Hepatocyte (in vitro differentiated cells): ENCODE measurements at regions not wholly inside any gene's neighbourhood (a gene's known extent, or its start where the extent isn't known, plus 50 kb on each side); places are given as distances from the start of the nearest gene placed in this dataset.

ENCODE experiments used
- DNase-seq: peaks from one replicate; pipeline ENCODE4 v3.0.0-alpha.2; 2016; ENCODE audit warnings: low spot score
- H2AFZ ChIP-seq: fragments of 200-600 bp; sonication (generic); 2 replicates; pipeline ENCODE4 v1.6.0; 2016; ENCODE audit warnings: antibody characterized with exemption, mild to moderate bottlenecking
- H3K27ac ChIP-seq: fragments of 200-600 bp; sonication (generic); 2 replicates; pipeline ENCODE4 v1.5.1; 2016; ENCODE audit warnings: mild to moderate bottlenecking
- H3K27me3 ChIP-seq: fragments of 200-600 bp; sonication (generic); 2 replicates; pipeline ENCODE4 v1.6.1; 2016
- H3K36me3 ChIP-seq: fragments of 200-600 bp; sonication (generic); replicated peaks from 2 replicates; pipeline ENCODE4 v1.5.1; 2016; ENCODE audit warnings: low read depth; ENCODE audit not compliant: insufficient read depth
- H3K4me1 ChIP-seq: fragments of 200-600 bp; sonication (generic); 2 replicates; pipeline ENCODE4 v1.5.1; 2016; ENCODE audit warnings: mild to moderate bottlenecking, moderate library complexity; ENCODE audit not compliant: insufficient read depth
- H3K4me2 ChIP-seq: fragments of 200-600 bp; sonication (generic); 2 replicates; pipeline ENCODE4 v1.6.0; 2016
- H3K4me3 ChIP-seq: fragments of 200-600 bp; sonication (generic); 2 replicates; pipeline ENCODE4 v1.5.1; 2016; ENCODE audit warnings: mild to moderate bottlenecking
- H3K79me2 ChIP-seq: fragments of 200-600 bp; sonication (generic); 2 replicates; pipeline ENCODE4 v1.6.0; 2017; ENCODE audit warnings: mild to moderate bottlenecking
- H3K9me2 ChIP-seq: fragments of 200-600 bp; sonication (generic); replicated peaks from 2 replicates; pipeline ENCODE4 v1.6.0; 2017; ENCODE audit warnings: mild to moderate bottlenecking; ENCODE audit not compliant: insufficient read depth
- H3K9me3 ChIP-seq: fragments of 200-600 bp; sonication (generic); 2 replicates; pipeline ENCODE4 v1.5.1; 2016; ENCODE audit warnings: low read depth, mild to moderate bottlenecking
- H4K20me1 ChIP-seq: fragments of 200-600 bp; sonication (generic); 2 replicates; pipeline ENCODE4 v1.6.0; 2016; ENCODE audit warnings: mild to moderate bottlenecking; ENCODE audit not compliant: insufficient read depth, poor library complexity, severe bottlenecking
- EZH2 ChIP-seq: fragments of 200-600 bp; sonication (generic); IDR thresholded peaks from 2 replicates; pipeline ENCODE4 v1.6.1; 2016; ENCODE audit warnings: antibody characterized with exemption, mild to moderate bottlenecking, borderline replicate concordance
- EZH2phosphoT487 ChIP-seq: fragments of 200-600 bp; sonication (generic); IDR thresholded peaks from one replicate; pipeline ENCODE4 v1.6.1; 2018; ENCODE audit warnings: antibody characterized with exemption, mild to moderate bottlenecking, low read depth, moderate library complexity; ENCODE audit not compliant: unreplicated experiment, severe bottlenecking
- WGBS: methylation state at CpG from one replicate; pipeline ENCODE4 v1.1.6; 2016; ENCODE audit warnings: low lambda C conversion rate; ENCODE audit errors: missing lambda C conversion rate; 5-methylcytosine and 5-hydroxymethylcytosine counted together
- TF ChIP-seq, protein P1 (sequence below): fragments of 200-600 bp; sonication (generic); IDR thresholded peaks from 2 replicates; pipeline ENCODE4 v1.5.1; 2016; ENCODE audit warnings: antibody characterized with exemption, mild to moderate bottlenecking; ENCODE audit not compliant: poor library complexity

DNA sequence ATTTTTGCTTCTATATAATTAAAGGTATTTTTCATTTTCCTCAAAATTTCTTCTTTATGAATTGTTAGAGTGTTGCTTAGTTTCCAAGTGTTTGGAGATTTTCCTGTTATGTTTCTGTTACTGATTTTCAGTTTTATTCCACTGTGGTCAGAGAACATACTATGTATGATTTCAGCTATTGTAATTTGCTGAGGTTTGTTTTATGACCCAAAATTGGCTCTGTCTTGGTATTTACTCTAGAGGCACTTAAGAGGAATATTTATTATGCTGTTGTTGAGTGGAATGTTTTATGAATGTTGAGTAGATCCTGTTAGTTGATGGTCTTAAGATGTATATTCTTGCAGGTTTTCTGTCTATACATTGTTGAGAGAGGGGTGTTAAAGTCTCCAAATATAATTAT, 263.5 kb downstream of the PABPC4L start:
- H3K27ac ChIP-seq: no peak overlapping the region
- H4K20me1 ChIP-seq: no peaks in the 10 kb centered on the region
- no peaks in the 10 kb centered on the region for H3K36me3 ChIP-seq
- TF ChIP-seq EZH2phosphoT487 (no peak), EZH2 (no peak)
- TF ChIP-seq, protein P1, sequence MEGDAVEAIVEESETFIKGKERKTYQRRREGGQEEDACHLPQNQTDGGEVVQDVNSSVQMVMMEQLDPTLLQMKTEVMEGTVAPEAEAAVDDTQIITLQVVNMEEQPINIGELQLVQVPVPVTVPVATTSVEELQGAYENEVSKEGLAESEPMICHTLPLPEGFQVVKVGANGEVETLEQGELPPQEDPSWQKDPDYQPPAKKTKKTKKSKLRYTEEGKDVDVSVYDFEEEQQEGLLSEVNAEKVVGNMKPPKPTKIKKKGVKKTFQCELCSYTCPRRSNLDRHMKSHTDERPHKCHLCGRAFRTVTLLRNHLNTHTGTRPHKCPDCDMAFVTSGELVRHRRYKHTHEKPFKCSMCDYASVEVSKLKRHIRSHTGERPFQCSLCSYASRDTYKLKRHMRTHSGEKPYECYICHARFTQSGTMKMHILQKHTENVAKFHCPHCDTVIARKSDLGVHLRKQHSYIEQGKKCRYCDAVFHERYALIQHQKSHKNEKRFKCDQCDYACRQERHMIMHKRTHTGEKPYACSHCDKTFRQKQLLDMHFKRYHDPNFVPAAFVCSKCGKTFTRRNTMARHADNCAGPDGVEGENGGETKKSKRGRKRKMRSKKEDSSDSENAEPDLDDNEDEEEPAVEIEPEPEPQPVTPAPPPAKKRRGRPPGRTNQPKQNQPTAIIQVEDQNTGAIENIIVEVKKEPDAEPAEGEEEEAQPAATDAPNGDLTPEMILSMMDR: no peak
- no peak for DNase-seq
- no peak overlapping the region for H3K4me3 ChIP-seq
- no peak overlapping the region for H2AFZ ChIP-seq
- no peaks in the 10 kb centered on the region for H3K9me3 ChIP-seq
- H3K4me1 ChIP-seq: no peaks in the 10 kb centered on the region
- no peaks in the 10 kb centered on the region for H3K79me2 ChIP-seq
- H3K9me2 ChIP-seq: no peaks in the 10 kb centered on the region
- no peaks in the 10 kb centered on the region for H3K27me3 ChIP-seq
- H3K4me2 ChIP-seq: no peak overlapping the region

DNA sequence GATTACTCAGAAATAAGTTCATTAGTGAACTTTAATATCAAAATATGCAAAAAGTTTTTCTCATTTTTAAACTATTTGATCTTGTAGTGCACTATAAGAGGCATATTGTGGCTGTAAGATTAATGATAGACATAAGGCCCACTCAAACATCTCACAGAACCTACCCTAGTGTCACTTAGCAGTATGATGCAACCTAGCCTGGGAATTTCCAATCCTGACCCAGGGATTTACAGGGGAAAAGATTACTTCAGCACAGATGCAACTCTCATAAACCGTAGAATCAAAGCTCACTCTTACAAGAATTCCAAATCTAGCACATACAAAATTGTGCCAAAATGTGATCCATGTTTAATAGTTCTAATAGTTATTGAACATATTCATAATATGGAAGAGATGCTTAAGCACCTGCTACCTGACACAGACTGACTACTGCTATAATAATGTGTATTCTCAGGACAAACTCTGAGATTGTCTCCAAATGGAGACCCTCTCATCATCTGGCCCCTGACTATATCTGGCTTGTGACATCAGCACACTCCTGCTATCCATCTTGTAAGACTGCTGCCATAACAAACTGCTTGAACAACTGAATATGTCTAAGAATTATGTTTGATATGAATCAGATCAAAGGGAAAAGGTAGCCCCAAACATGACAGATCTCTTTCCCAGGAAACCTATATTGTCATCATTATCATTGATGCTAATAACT, 271.9 kb downstream of the PABPC4L start:
- Histone ChIP-seq H3K4me3 (no peak overlapping the region), H3K36me3 (no peaks in the 10 kb centered on the region), H3K9me3 (no peaks in the 10 kb centered on the region), H3K27me3 (no peaks in the 10 kb centered on the region), H3K9me2 (no peaks in the 10 kb centered on the region), H3K4me2 (no peak overlapping the region), H2AFZ (no peak overlapping the region), H3K4me1 (no peaks in the 10 kb centered on the region), H3K79me2 (no peaks in the 10 kb centered on the region), H3K27ac (no peak overlapping the region), H4K20me1 (no peaks in the 10 kb centered on the region)
- no peak for DNase-seq
- 79% methylated on average over 1 of the region's 1 CpG for WGBS
- TF ChIP-seq, protein P1: no peak
- TF ChIP-seq EZH2 (no peak), EZH2phosphoT487 (no peak)

DNA sequence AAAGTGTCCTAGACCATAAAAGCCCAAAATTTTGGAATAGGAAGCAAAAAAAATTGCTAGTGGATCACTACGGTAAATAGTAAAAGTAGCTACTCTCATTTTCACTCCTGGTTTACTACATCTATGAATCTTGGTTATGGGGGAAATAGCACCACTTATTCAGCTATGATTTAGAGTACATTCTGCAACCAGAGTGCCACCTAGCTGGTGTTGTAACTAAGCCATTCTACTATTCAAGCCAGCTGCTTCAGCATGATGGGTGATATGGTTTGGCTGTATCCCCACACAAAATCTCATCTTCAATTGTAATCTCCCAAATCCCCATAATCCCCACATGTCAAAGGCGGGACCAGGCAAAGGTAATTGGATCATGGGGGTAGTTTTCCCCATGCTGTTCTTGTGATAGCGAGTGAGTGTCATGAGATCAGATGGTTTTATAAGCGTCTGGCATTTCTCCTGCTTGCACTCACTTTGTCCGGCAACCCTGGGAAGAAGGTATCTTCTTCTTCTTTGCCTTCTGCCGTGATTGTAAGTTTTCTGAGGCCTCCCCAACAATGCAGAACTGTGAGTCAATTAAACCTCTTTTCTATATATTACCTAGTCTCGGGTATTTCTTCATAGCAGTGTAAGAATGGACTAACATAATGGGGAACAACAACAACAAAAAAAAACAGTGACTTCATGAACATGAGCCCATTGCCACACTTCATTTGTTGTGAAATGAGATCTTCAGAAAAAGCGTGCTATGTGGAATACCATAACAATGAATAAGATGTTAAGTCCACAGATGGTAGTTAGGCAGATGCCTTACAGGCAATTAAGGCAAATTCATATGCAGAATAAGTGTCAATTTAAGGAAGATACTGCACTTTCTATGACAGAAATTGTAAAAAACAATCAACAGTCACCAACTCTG, 280.1 kb downstream of the PABPC4L start:
- Histone ChIP-seq H3K79me2 (no peaks in the 10 kb centered on the region), H3K4me2 (no peak overlapping the region), H3K4me1 (no peaks in the 10 kb centered on the region), H3K27me3 (no peaks in the 10 kb centered on the region), H2AFZ (no peak overlapping the region), H3K36me3 (no peaks in the 10 kb centered on the region), H3K27ac (no peak overlapping the region), H3K4me3 (no peak overlapping the region), H3K9me2 (no peaks in the 10 kb centered on the region), H3K9me3 (no peaks in the 10 kb centered on the region), H4K20me1 (no peaks in the 10 kb centered on the region)
- WGBS: 62% methylated on average over 8 of the region's 8 CpGs
- peak; percentile 23 for DNase-seq
- no peak for TF ChIP-seq EZH2
- TF ChIP-seq, protein P1: peak; percentile 32
